ENCODE measurements at regions not wholly inside any gene's neighbourhood (a gene's known extent, or its start where the extent isn't known, plus 50 kb on each side); places are given as distances from the start of the nearest gene placed in this dataset.

GRCh38 chr5:86411596-86411995 lies 206.1 kb upstream of the COX7C start:
- Histone ChIP-seq H3K4me1 (no peaks in the 10 kb centered on the region), H3K27ac (no peak overlapping the region), H3K36me3 (ENCODE audit: low read depth, missing control alignments) (no peaks in the 10 kb centered on the region), H3K9me3 (no peaks in the 10 kb centered on the region), H3K4me3 (no peak overlapping the region), H3K27me3 (no peaks in the 10 kb centered on the region)
- 89 to 96% methylated on average over 1 of the region's 1 CpG for WGBS, 2 donors
- TF ChIP-seq CTCF (IDR thresholded peaks at IDR 0.05) (no peak), POLR2A (IDR thresholded peaks at IDR 0.05) (no peak)
- no peak for DNase-seq
- intact Hi-C loops (cut with DNase I; ENCODE audit: low total_unique reads): no loop called here

DNA sequence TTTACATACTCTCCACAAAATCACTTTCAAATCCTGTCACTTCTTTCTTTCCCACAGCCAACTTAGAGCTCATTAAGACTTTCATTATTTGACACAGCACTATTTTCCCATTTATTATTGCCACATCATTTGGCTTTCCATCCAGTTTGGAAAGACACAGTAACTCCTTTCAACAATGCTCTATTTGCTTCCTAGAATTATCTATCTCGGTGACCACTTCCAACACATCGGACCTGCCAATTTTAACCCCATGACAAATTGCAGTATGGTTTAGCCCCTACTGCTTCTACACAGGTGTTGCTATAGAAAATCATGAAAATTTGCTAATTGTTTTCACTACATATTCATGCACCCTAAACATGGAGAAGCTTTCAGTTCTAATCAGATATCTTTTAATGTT lies 190.6 kb upstream of the COX7C start:
- no peaks in the 10 kb centered on the region for H3K4me1 ChIP-seq
- intact Hi-C loops (cut with DNase I; ENCODE audit: low total_unique reads): no loop called here
- 66 to 74% methylated on average over 2 of the region's 2 CpGs for WGBS, 2 donors
- DNase-seq: no peak
- H3K27ac ChIP-seq: no peak overlapping the region
- no peak for TF ChIP-seq CTCF (IDR thresholded peaks at IDR 0.05)
- TF ChIP-seq POLR2A (IDR thresholded peaks at IDR 0.05): no peak
- H3K4me3 ChIP-seq: no peak overlapping the region
- no peaks in the 10 kb centered on the region for H3K9me3 ChIP-seq
- no peaks in the 10 kb centered on the region for H3K36me3 ChIP-seq (ENCODE audit: low read depth, missing control alignments)
- H3K27me3 ChIP-seq: no peaks in the 10 kb centered on the region

DNA sequence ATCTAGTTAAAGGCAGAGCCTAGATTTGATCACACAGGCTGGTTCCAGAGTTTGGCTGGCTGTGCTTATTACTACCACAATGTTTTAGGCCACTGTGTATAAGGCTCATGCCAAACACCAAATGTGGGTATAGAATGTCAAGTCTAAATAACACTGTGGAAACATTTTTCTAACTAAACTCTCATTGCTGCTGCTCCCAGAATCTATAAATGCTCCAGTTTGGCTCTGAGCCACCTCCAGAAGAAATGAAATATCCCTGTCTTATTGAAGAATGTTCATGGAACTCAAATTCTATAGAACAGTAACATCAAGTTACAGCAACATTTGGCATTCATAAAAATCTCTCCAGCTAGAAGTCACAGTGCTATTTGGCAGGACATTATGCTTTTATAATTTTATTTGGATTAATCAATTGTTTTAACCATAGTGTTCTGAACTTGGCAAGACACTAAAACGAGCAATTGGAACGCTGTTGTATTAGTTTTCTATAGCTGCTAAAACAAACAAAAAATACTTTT lies 178.1 kb upstream of the COX7C start:
- Histone ChIP-seq H3K27me3 (no peaks in the 10 kb centered on the region), H3K4me3 (no peak overlapping the region), H3K36me3 (ENCODE audit: low read depth, missing control alignments) (no peaks in the 10 kb centered on the region), H3K4me1 (no peaks in the 10 kb centered on the region), H3K27ac (no peak overlapping the region), H3K9me3 (no peaks in the 10 kb centered on the region)
- 58 to 65% methylated on average over 2 of the region's 2 CpGs for WGBS, 2 donors
- intact Hi-C loops (cut with DNase I; ENCODE audit: low total_unique reads): no loop called here
- DNase-seq: no peak
- no peak for TF ChIP-seq POLR2A (IDR thresholded peaks at IDR 0.05)

GRCh38 chr5:86442036-86442745 lies 175.6 kb upstream of the COX7C start:
- no peak overlapping the region for H3K4me3 ChIP-seq
- H3K27me3 ChIP-seq: no peaks in the 10 kb centered on the region
- 46% methylated on average over 2 of the region's 2 CpGs for WGBS, 2 donors
- H3K9me3 ChIP-seq: no peaks in the 10 kb centered on the region
- TF ChIP-seq POLR2A (IDR thresholded peaks at IDR 0.05) (no peak), CTCF (IDR thresholded peaks at IDR 0.05) (no peak)
- intact Hi-C loops (cut with DNase I; ENCODE audit: low total_unique reads): no loop called here
- no peak overlapping the region for H3K27ac ChIP-seq
- no peaks in the 10 kb centered on the region for H3K36me3 ChIP-seq (ENCODE audit: low read depth, missing control alignments)
- H3K4me1 ChIP-seq: no peaks in the 10 kb centered on the region
- no peak for DNase-seq

DNA sequence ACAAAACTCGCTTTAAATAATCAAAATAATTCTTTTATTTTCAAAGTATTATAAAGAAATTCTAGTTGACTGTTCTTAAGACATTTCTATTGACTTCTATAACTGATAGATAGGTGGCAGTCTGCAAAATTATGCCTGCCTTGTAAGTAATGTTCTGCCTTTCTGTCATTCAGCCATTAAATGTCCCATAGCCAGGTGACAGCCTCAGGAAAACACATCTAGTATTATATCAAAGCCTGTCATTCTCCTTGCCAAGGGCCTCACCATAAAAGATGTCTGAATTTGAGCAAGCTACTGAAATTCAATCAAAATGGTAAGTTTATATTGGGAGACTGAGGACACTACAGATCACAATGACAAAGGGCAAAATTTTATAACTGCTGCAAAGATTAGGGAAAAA lies 170.4 kb upstream of the COX7C start:
- Histone ChIP-seq H3K9me3 (no peaks in the 10 kb centered on the region), H3K27me3 (no peaks in the 10 kb centered on the region), H3K4me1 (no peaks in the 10 kb centered on the region), H3K4me3 (no peak overlapping the region), H3K27ac (no peak overlapping the region), H3K36me3 (ENCODE audit: low read depth, missing control alignments) (no peaks in the 10 kb centered on the region)
- 86 to 87% methylated on average over 1 of the region's 1 CpG for WGBS, 2 donors
- intact Hi-C loops (cut with DNase I; ENCODE audit: low total_unique reads): no loop called here
- no peak for TF ChIP-seq POLR2A (IDR thresholded peaks at IDR 0.05)
- no peak for DNase-seq

DNA sequence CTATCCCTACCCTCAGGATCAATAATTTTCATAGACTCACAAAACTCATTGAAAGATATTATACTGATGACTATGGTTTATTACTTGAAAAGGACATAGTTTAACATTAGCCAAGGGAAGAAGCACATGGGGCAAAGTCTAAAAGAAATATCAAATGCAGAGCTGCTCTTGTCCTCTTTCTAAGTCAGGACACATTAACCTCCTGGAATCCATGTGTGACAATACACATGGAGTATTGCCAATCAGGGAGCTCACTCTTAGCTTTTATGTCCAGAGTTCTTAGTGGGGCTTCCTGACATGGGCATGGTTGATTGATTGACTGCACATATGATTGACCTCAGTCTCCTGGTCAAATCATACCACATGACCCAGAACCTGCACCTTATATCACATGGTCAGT lies 165.5 kb upstream of the COX7C start:
- Histone ChIP-seq H3K36me3 (ENCODE audit: low read depth, missing control alignments) (no peaks in the 10 kb centered on the region), H3K9me3 (no peaks in the 10 kb centered on the region), H3K27ac (no peak overlapping the region), H3K27me3 (no peaks in the 10 kb centered on the region), H3K4me3 (no peak overlapping the region), H3K4me1 (no peaks in the 10 kb centered on the region)
- intact Hi-C loops (cut with DNase I; ENCODE audit: low total_unique reads): no loop called here
- no peak for TF ChIP-seq CTCF (IDR thresholded peaks at IDR 0.05)
- TF ChIP-seq POLR2A (IDR thresholded peaks at IDR 0.05): no peak
- DNase-seq: no peak
